GM19467 (cell line): ENCODE measurements at regions not wholly inside any gene's neighbourhood (a gene's known extent, or its start where the extent isn't known, plus 50 kb on each side); places are given as distances from the start of the nearest gene placed in this dataset.
A peak's percentile ranks its signal among the peaks of the same experiment; 100 is the strongest.
"Not testable (repeated sequence)": the region's sequence is repeated elsewhere in the genome, so short reads cannot be mapped to it uniquely, and the experiment has no call there.

Experiments used
- ATAC-seq: cut with Tn5 transposase; IDR thresholded peaks from one replicate; pipeline ENCODE4 v1.9.1; 2021; ENCODE audit warnings: mild to moderate bottlenecking, moderate library complexity; ENCODE audit not compliant: unreplicated experiment

GRCh38 chr18:52228166-52228565 lies 111.8 kb upstream of the DCC start:
- no peak for ATAC-seq

DNA sequence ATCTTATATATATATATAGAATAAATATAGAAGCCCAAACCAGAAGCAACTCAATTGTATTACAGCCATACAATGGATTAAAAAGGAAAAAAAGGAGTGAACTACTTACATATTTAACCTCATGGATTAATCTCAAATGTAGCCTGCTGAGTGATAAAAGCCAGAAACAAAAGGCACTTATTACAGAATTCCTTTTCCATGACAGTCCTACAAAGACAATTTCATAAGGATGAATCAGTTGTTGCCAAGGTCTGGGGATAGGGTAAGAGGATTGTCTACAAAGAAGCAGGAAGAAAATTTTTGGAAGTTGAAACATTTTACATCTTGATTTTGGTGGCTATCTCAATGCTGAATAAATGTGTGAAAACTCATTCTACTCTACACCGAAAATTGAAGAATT lies 103.9 kb upstream of the DCC start:
- ATAC-seq: no peak

GRCh38 chr18:52237551-52237950 lies 102.4 kb upstream of the DCC start:
- no peak for ATAC-seq

DNA sequence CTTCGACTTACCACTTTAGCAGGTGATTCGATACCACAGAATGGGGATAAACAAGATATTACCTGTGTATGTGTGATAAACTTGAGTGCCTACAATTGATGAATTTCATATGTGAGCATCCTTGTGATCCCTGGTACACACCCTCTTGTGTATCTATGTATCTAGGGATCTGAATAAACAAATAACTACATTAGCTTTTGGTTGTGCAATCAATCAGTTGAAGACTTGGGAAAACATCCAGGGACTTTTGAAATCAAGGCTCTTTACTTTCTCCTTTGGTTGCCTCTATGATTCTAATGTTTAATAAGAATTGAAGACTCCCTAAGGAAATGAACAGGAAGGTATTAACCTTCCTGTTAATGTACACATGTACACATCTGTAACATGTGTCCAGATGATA lies 97.3 kb upstream of the DCC start:
- no peak for ATAC-seq

DNA sequence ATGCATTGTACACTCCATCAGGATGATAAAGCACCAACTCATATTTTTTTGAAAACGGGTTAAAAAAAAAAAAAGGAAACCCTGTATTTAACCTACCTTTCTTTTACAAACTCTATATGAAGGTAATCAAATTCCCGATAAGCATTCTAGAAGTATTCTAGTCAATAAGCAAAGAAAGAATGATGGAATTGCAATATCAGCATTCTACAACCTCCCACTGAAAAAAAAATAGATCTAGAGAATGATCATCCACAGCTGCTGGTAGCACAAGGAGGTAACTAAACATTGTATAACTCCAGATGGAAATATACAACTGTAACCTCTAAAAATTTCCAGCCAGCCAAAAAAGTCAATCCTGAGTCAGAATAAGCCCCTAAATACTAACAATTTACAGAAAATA lies 95.3 kb upstream of the DCC start:
- no peak for ATAC-seq

- no peak for ATAC-seq
These were observed 85.6 kb upstream of the DCC start for GRCh38 chr18:52254367-52254766.

- not testable (repeated sequence) for ATAC-seq
These were observed 82.6 kb upstream of the DCC start for GRCh38 chr18:52257417-52257816.

DNA sequence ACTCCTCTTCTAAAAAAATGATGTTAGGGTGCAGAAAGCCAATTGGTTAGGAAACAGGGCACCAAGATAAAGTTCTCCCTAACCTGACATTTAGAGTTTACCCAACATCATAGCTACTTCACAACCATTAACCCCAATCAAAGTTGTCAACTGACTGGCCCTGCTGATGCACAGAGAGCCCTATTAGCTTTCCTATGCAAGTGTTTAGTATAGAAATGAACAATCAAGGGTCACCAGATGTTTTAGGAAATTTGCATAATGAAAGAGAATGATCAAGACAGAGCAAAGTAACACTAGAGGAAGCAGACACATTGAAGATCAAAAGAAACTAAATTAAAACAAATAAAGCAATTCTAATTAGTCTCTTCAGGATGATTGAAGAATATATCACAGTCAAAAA lies 64.2 kb upstream of the DCC start:
- ATAC-seq: no peak

GRCh38 chr18:52277785-52278184 lies 62.2 kb upstream of the DCC start:
- ATAC-seq: no peak

DNA sequence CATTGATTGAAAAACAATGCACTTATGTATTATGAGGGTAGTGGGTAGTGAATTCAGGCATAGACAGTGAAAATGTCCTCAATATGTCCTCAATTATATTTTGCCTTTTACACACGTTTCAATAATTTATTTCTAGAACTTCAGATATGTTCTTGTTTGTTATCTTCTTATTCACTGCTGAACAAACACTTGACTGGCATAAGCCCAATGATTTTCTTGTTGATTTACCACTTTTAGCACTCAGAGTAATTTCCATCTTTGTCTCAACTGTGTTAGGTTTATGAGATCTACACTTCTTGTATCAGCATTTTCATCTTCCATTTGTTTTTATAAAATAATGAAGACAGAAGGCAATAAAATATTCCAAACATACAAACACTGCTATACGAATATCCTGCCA lies 61.8 kb upstream of the DCC start:
- ATAC-seq: no peak

DNA sequence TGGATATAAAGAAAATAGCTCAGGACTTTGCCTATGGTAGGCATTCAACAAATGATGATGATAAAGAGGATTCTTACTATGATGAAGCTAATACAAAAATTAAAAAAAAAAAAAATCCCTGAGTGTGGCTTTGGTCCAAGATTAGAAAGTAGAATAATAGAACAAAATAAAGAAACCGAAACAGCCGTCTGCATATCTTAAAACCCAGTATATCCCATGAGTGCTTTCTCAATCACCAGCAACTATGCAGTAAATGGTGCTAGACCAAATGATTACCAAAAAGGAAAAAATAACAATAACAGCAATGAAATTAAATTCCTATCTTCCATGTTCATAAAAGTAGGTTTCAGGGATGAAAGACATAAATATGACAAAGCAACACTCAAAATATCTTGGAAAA lies 59.3 kb upstream of the DCC start:
- no peak for ATAC-seq

DNA sequence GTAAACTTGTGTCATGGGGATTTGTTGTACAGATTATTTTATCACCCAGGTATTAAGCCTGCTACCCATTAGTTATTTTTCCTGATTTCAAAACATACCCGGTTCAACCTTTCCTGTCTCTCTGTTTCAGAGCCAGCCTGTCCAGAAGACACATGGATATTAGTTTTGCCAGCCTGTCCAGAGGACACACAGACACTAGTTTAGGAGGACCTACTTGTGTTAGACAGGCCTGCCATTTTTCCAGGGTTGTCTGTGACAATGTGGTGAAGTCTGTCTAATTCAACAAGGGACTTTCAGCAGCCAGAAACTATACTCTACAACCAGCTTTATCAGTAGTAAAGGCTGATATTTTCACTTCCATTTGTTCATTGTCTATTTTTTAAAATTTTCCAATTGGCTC lies 56.1 kb upstream of the DCC start:
- no peak for ATAC-seq

DNA sequence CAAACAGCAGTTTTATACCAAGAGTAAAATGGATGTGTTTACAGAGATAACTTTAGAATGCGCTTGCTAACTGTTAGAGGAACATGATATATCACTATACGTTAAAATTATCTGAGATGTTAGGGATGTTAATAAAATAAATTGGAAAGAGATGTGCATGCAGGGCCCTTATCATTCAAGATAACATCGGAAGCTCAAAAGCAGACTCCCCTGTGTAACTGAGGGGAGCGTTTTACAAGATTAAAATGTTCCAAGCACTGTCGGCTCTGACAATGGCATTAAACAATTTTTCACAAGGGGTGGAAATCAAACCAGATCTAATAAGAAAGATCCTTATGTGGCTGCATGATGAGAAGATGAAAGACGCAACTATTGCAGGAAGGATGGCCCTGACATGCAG lies 53.3 kb upstream of the DCC start:
- ATAC-seq: no peak

- ATAC-seq: no peak
These were observed 52.8 kb upstream of the DCC start for GRCh38 chr18:52287151-52287550.

DNA sequence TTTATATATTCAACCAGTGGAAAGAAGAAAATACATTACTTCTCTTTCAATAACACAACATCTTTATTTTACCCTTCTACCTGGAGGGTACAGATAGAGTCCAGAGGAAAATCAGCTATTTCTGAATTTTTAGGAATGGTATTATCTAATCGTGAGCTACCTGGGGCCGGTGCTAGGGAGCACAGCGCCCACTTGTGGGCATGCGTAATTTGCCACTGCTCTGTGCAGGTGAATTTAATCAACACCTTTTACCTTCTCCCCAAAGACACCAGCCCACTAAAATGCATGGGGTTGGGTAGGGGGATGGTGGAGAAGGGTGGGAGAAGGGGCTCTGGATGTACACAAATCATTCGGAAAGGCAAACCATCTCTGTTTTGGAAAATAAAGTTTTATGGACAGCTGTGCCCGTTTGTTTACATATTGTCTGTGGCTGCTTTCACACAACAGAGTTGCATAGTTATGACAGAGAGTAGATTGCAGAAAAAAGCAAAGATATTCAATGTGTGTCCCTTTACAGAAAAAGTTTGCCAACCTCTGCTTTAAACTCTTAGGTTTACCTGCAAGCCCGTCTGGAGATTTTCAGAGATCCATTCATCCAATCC lies 51.5 kb upstream of the DCC start:
- ATAC-seq: peak; percentile 67

DNA sequence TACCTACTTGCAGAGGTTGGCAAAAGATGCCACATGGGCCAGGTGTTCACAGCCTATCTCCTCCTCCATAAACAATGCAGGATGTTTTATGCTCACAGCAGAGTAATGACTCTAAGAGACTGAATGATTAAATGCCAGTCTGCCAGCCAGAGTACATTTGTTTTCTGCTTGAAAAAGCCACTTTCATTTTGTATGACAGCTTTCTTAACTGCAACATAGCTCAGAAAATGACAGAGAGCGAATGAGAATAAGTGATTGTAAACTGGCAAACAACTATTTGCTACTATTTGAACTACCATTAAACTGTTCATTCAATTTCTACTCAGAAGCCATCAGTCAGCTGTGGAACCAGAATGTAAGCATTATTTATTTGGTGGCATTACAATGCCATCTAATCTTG lies 50.6 kb upstream of the DCC start:
- no peak for ATAC-seq
